Endothelial cell of umbilical vein (primary cell): ENCODE measurements at regions not wholly inside any gene's neighbourhood (a gene's known extent, or its start where the extent isn't known, plus 50 kb on each side); places are given as distances from the start of the nearest gene placed in this dataset.

ENCODE experiments used
- BruUV-seq: library from RNA; stranded (reverse); fragments of 400-500 nt; replicated peaks from 2 replicates; lab custom pipeline; 2021; lab: Mats Ljungman, UMichigan
- CTCF ChIA-PET: fragments of 300-600, 350-600 bp; sonication (Branson Sonifier 250); formaldehyde crosslinking; loops from one replicate; lab custom pipeline; 2021; ENCODE audit warnings: antibody characterized with exemption, inconsistent platforms; lab: Charles Lee
- POLR2A ChIA-PET: fragments of 300-600, 350-600 bp; sonication (Branson Sonifier 250); formaldehyde crosslinking; loops from one replicate; lab custom pipeline; 2021; ENCODE audit warnings: antibody characterized with exemption, inconsistent platforms; lab: Charles Lee
- DNase-seq: peaks from one replicate; pipeline ENCODE4 v3.0.0-alpha.2; 2011; ENCODE audit warnings: low read depth, low spot score
- FAIRE-seq: peaks from 2 replicates; lab custom pipeline; 2011; peaks lifted over from hg19 to GRCh38; lab: Jason Lieb, UNC
- H2AFZ ChIP-seq: 2 replicates; pipeline ENCODE4 v1.6.0; 2012; ENCODE audit warnings: low read depth, low read length, control low read depth, inconsistent platforms
- H3K27ac ChIP-seq: 2 replicates; pipeline ENCODE4 v1.5.1; 2011; ENCODE audit warnings: low read depth, mild to moderate bottlenecking, control low read depth, low read length, moderate library complexity; ENCODE audit not compliant: insufficient read depth
- H3K27me3 ChIP-seq, 2 experiments: 2 replicates each; pipeline versions ENCODE4 v1.6.0 to v1.6.1; 2011; ENCODE audit warnings: low read length in 2 of 2, mixed read lengths in 1 of 2; ENCODE audit not compliant: control insufficient read depth in 2 of 2, insufficient read depth in 2 of 2
- H3K36me3 ChIP-seq, 2 experiments: 2 replicates in 1 of 2; 3 replicates in 1 of 2; pipeline ENCODE4 v1.5.1; 2011; ENCODE audit warnings: low read length in 2 of 2, mild to moderate bottlenecking in 1 of 2, moderate library complexity in 1 of 2; ENCODE audit not compliant: control insufficient read depth in 2 of 2, insufficient read depth in 2 of 2; ENCODE audit errors: extremely low read depth in 1 of 2
- H3K4me1 ChIP-seq: 3 replicates; pipeline ENCODE4 v1.5.1; 2011; ENCODE audit warnings: mild to moderate bottlenecking, low read length; ENCODE audit not compliant: control insufficient read depth, insufficient read depth; ENCODE audit errors: extremely low read depth
- H3K4me2 ChIP-seq: 2 replicates; pipeline ENCODE4 v1.6.1; 2011; ENCODE audit warnings: low read length, control low read depth, mixed read lengths; ENCODE audit not compliant: insufficient read depth
- H3K4me3 ChIP-seq, 3 experiments: fragments of 200-600 bp in 1 of 3; sonication (generic), shearing (Covaris generic) in 1 of 3; replicated peaks in 1 of 3; 2 replicates each; pipeline ENCODE4 v1.5.1; 2011 to 2016; ENCODE audit warnings: control low read depth in 3 of 3, low read length in 3 of 3, mild to moderate bottlenecking in 2 of 3, inconsistent platforms in 1 of 3, low read depth in 1 of 3, moderate library complexity in 1 of 3; ENCODE audit not compliant: insufficient read depth in 1 of 3
- H3K79me2 ChIP-seq: 2 replicates; pipeline ENCODE4 v1.6.0; 2012; ENCODE audit warnings: low read length, inconsistent platforms; ENCODE audit not compliant: control insufficient read depth, insufficient read depth
- H3K9ac ChIP-seq: replicated peaks from 2 replicates; pipeline ENCODE3; 2011; ENCODE audit warnings: low read length, control low read depth; ENCODE audit not compliant: insufficient read depth; ENCODE audit errors: extremely low read depth
- H3K9me1 ChIP-seq: replicated peaks from 3 replicates; pipeline ENCODE4 v1.6.0; 2011; ENCODE audit warnings: mild to moderate bottlenecking, low read length; ENCODE audit not compliant: control insufficient read depth, insufficient read depth; ENCODE audit errors: extremely low read depth
- H3K9me3 ChIP-seq: replicated peaks from 2 replicates; pipeline ENCODE4 v1.5.1; 2012; ENCODE audit warnings: low read length, inconsistent platforms; ENCODE audit not compliant: control insufficient read depth, insufficient read depth
- H4K20me1 ChIP-seq: replicated peaks from 2 replicates; pipeline ENCODE3; 2011; ENCODE audit warnings: mild to moderate bottlenecking, low read length; ENCODE audit not compliant: control insufficient read depth, insufficient read depth; ENCODE audit errors: extremely low read depth
- CTCF ChIP-seq, 2 donors: IDR thresholded peaks; 1 replicate in 1 of 2; 2 replicates in 1 of 2; pipeline ENCODE4 v1.5.1; 2011; ENCODE audit warnings: low read length in 2 of 2, mild to moderate bottlenecking in 2 of 2, moderate library complexity in 2 of 2, control low read depth in 1 of 2, inconsistent platforms in 1 of 2, low read depth in 1 of 2; ENCODE audit not compliant: insufficient read depth in 1 of 2; ENCODE audit errors: extremely low read depth in 1 of 2
- EZH2 ChIP-seq: IDR thresholded peaks from 2 replicates; pipeline ENCODE4 v1.6.1; 2012; ENCODE audit warnings: borderline replicate concordance, low read depth, mild to moderate bottlenecking, moderate library complexity, low read length, inconsistent platforms; ENCODE audit not compliant: severe bottlenecking
- JUN ChIP-seq: IDR thresholded peaks from 2 replicates; pipeline ENCODE4 v1.6.1; 2011; ENCODE audit warnings: borderline replicate concordance, low read depth; ENCODE audit not compliant: insufficient read length, insufficient read depth
- MAX ChIP-seq: IDR thresholded peaks from 2 replicates; pipeline ENCODE4 v1.6.1; 2011; ENCODE audit not compliant: insufficient read depth, insufficient read length
- POLR2A ChIP-seq: IDR thresholded peaks from 2 replicates; pipeline ENCODE4 v1.6.1; 2012; ENCODE audit warnings: low read depth, mild to moderate bottlenecking, control low read depth, low read length
- dilution Hi-C: fragments of 300-500 bp; cut with MboI; formaldehyde crosslinking; loops from one replicate; pipeline ENCODE4 v1.15.0; 2019; ENCODE audit warnings: low sequenced_read_pairs; ENCODE audit not compliant: extremely low pct_ligation_motif_present
- intact Hi-C: fragments of 100-400 bp; cut with micrococcal nuclease; formaldehyde crosslinking; loops from one replicate; pipeline ENCODE4 v1.10.0; 2022

DNA sequence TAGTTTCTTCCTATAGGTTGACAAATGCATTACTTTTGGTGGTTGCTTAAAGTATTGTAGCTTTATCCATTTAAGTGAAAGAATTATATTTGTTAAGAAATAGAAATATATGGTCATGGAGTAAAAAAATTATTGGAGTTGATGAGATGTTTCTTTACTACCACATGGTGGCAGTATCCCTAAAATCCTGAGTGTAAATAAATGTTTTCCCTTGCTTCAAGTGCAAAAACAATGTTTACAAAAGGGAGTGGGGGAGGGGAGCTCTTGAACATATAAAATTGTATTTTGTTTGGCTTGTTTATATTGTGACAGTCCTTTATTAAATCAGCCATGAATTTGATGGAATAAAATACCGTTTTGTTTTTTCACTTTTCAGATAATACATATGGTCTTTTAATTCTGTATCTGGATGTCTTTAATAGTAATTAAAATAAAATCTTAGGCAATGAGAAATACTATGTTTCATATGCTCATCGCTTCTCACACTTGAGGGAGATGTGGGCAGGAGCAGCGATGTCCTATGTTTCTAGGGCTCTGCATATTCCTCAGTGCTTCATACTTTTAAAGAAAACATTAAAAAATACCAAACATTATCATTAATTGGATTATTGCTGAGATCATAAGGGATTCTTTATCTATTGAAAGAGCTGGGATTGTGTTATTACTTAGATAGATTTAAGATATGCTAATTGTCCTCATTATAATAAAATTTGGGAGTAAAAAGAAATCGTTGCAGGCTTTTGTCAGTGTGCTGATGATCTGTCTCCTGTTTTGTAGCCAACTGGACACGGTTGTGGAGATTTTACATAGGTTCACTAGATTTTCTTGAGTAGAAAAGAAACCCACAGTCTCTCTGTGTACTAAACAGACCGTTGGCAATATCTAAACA, 349.7 kb downstream of the TUSC7 start:
- Histone ChIP-seq H3K79me2 (no peaks in the 10 kb centered on the region), H2AFZ (no peak overlapping the region), H3K9me3 (no peaks in the 10 kb centered on the region), H3K36me3 (no peaks in the 10 kb centered on the region), H3K9me1 (no peaks in the 10 kb centered on the region), H4K20me1 (no peaks in the 10 kb centered on the region), H3K4me3 (no peak overlapping the region), H3K27ac (no peak overlapping the region), H3K27me3 (peaks cover 0 to 2% of the 10 kb centered on the region in 2 experiments), H3K4me1 (no peaks in the 10 kb centered on the region), H3K4me2 (no peak overlapping the region), H3K9ac (no peak overlapping the region)
- intact Hi-C loops = loop anchor here (1.0 to 2.0 kb wide), 3 partner anchors 41 to 467 kb away; no protein-coding TSS in a partner anchor
- DNase-seq (peak; percentile 22), FAIRE-seq (peak; percentile 37)
- TF ChIP-seq CTCF (IDR thresholded peaks at IDR 0.05; ENCODE audit: extremely low read depth in 1 of 2, insufficient read depth in 1 of 2, low read depth in 1 of 2, low read length in 2 of 2) (peak; percentile 25 to 30), POLR2A (no peak), MAX (no peak), JUN (no peak), EZH2 (no peak)
- ChIA-PET CTCF (interaction anchor here (0.7 to 3.0 kb wide), 30 partner anchors 8 to 938 kb away, joined by 3 to 22 read pairs (median 4); no protein-coding TSS in a partner anchor), POLR2A (no interaction called here)
- no TSS peak for BruUV-seq
- dilution Hi-C loops = no loop called here
